ENCODE measurements at regions not wholly inside any gene's neighbourhood (a gene's known extent, or its start where the extent isn't known, plus 50 kb on each side); places are given as distances from the start of the nearest gene placed in this dataset.

DNA sequence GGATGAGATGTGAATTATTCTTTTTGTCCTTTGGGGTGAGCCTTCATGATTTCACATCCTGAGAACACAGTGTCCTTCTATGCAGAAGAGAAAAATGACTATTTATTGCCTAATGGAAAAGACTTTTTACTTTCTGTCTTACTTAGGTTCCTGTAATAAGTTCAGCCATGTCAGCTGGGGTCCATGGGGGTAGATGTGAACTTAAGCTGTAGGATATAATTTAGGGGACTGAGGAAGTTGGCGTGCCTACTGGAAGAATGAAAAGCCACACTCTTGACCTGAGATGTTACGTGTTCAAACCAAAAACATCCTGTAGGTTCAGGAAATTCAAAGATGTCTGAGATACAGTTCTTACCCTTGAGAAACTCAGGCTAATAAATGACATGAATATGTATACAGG is 660.5 kb downstream of the TOX3 start:
- no peak for TF ChIP-seq GABPA (IDR thresholded peaks at IDR 0.05; ENCODE audit: low read depth)
- no peak for TF ChIP-seq POLR2AphosphoS5 (IDR thresholded peaks at IDR 0.05; ENCODE audit: low read depth)
- TF ChIP-seq, protein P1, sequence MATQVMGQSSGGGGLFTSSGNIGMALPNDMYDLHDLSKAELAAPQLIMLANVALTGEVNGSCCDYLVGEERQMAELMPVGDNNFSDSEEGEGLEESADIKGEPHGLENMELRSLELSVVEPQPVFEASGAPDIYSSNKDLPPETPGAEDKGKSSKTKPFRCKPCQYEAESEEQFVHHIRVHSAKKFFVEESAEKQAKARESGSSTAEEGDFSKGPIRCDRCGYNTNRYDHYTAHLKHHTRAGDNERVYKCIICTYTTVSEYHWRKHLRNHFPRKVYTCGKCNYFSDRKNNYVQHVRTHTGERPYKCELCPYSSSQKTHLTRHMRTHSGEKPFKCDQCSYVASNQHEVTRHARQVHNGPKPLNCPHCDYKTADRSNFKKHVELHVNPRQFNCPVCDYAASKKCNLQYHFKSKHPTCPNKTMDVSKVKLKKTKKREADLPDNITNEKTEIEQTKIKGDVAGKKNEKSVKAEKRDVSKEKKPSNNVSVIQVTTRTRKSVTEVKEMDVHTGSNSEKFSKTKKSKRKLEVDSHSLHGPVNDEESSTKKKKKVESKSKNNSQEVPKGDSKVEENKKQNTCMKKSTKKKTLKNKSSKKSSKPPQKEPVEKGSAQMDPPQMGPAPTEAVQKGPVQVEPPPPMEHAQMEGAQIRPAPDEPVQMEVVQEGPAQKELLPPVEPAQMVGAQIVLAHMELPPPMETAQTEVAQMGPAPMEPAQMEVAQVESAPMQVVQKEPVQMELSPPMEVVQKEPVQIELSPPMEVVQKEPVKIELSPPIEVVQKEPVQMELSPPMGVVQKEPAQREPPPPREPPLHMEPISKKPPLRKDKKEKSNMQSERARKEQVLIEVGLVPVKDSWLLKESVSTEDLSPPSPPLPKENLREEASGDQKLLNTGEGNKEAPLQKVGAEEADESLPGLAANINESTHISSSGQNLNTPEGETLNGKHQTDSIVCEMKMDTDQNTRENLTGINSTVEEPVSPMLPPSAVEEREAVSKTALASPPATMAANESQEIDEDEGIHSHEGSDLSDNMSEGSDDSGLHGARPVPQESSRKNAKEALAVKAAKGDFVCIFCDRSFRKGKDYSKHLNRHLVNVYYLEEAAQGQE (IDR thresholded peaks at IDR 0.05; ENCODE audit: insufficient replicate concordance, low read depth): no peak
- TF ChIP-seq, protein P2, sequence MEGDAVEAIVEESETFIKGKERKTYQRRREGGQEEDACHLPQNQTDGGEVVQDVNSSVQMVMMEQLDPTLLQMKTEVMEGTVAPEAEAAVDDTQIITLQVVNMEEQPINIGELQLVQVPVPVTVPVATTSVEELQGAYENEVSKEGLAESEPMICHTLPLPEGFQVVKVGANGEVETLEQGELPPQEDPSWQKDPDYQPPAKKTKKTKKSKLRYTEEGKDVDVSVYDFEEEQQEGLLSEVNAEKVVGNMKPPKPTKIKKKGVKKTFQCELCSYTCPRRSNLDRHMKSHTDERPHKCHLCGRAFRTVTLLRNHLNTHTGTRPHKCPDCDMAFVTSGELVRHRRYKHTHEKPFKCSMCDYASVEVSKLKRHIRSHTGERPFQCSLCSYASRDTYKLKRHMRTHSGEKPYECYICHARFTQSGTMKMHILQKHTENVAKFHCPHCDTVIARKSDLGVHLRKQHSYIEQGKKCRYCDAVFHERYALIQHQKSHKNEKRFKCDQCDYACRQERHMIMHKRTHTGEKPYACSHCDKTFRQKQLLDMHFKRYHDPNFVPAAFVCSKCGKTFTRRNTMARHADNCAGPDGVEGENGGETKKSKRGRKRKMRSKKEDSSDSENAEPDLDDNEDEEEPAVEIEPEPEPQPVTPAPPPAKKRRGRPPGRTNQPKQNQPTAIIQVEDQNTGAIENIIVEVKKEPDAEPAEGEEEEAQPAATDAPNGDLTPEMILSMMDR (IDR thresholded peaks at IDR 0.05; ENCODE audit: insufficient read depth, low read length): no peak
- no peak for TF ChIP-seq SPI1 (IDR thresholded peaks at IDR 0.05; ENCODE audit: borderline replicate concordance, low read depth)
- DNase-seq (ENCODE audit: low read depth in 1 of 2, low spot score in 1 of 2): no peak
- no peak overlapping the region for H3K4me3 ChIP-seq (replicated peaks; ENCODE audit: insufficient read depth, low read length)
- H3K27ac ChIP-seq (replicated peaks): no peak overlapping the region
- H3K27me3 ChIP-seq (ENCODE audit: insufficient read depth, poor library complexity, severe bottlenecking): no peaks in the 10 kb centered on the region

DNA sequence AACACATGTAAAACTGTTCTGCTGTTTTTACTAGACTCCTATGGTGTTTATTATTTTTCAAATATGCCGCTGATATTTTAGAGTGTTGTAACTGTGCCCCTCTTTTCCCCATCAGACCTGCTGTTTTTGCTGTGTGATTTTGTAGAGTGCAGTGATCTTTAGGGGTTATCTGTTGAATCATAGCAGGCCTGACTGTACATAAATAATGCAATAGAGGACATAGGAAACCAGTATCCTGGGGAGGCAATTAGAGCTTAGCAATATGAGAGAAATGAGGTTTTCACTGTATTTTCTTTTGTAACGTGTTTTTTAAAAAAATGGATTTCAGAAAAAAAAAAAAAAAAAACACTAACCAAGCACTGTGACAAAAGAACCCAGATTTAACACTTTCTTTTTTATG is 662.2 kb downstream of the TOX3 start:
- DNase-seq (ENCODE audit: low read depth in 1 of 2, low spot score in 1 of 2): no peak
- H3K27ac ChIP-seq (replicated peaks): no peak overlapping the region
- TF ChIP-seq POLR2AphosphoS5 (IDR thresholded peaks at IDR 0.05; ENCODE audit: low read depth) (no peak), SPI1 (IDR thresholded peaks at IDR 0.05; ENCODE audit: borderline replicate concordance, low read depth) (no peak), GABPA (IDR thresholded peaks at IDR 0.05; ENCODE audit: low read depth) (no peak)
- TF ChIP-seq, protein P2 (IDR thresholded peaks at IDR 0.05; ENCODE audit: insufficient read depth, low read length): no peak
- TF ChIP-seq, protein P1 (IDR thresholded peaks at IDR 0.05; ENCODE audit: insufficient replicate concordance, low read depth): no peak
- no peaks in the 10 kb centered on the region for H3K27me3 ChIP-seq (ENCODE audit: insufficient read depth, poor library complexity, severe bottlenecking)
- no peak overlapping the region for H3K4me3 ChIP-seq (replicated peaks; ENCODE audit: insufficient read depth, low read length)

DNA sequence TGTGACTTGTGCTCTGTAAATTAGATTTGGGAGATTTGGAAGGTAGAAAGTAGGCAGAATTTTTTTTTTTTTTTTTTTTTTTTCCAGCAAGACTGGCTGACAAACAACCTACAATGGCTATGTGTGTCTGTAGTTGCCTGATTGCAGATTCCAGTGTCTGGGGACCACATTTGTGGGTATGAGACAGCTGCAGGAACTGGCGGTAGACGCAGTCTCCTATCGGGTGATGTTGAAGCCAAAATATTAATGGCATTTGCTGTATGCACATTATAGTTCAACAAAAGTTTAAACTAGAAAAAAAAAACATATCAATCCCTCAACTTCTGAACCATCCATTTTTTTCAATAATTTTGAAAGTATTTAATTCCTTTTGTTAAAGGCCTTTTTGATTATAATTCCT is 665.2 kb downstream of the TOX3 start:
- Histone ChIP-seq H3K4me3 (replicated peaks; ENCODE audit: insufficient read depth, low read length) (no peak overlapping the region), H3K27ac (replicated peaks) (no peak overlapping the region), H3K27me3 (ENCODE audit: insufficient read depth, poor library complexity, severe bottlenecking) (no peaks in the 10 kb centered on the region)
- DNase-seq (ENCODE audit: low read depth in 1 of 2, low spot score in 1 of 2): no peak
- TF ChIP-seq, protein P2 (IDR thresholded peaks at IDR 0.05; ENCODE audit: insufficient read depth, low read length): no peak
- no peak for TF ChIP-seq POLR2AphosphoS5 (IDR thresholded peaks at IDR 0.05; ENCODE audit: low read depth)
- no peak for TF ChIP-seq GABPA (IDR thresholded peaks at IDR 0.05; ENCODE audit: low read depth)
- TF ChIP-seq, protein P1 (IDR thresholded peaks at IDR 0.05; ENCODE audit: insufficient replicate concordance, low read depth): no peak

Measured in HL-60 (cell line).